ENCODE measurements at regions not wholly inside any gene's neighbourhood (a gene's known extent, or its start where the extent isn't known, plus 50 kb on each side); places are given as distances from the start of the nearest gene placed in this dataset.

GRCh38 chr13:26977541-26977940 lies 194.1 kb downstream of the USP12 start:
- H3K27me3 ChIP-seq, result no peaks in the 10 kb centered on the region
- intact Hi-C loops (cut with DNase I; ENCODE audit: low total_unique reads) (no loop called here), in situ Hi-C loops (cut with MboI; ENCODE audit: low pct_ligation_motif_present in 1 of 4, low pct_unique_long_range_greater_than_20kb in 1 of 4, low sequenced_read_pairs in 3 of 4) (loop anchor here in 2 of 4 donors (25.0 kb wide), 4 partner anchors 185 to 1010 kb away; partner anchors contain the start of genes RASL11A (in 1 of the 2), RPL21 (in 1 of the 2), URAD (in 1 of the 2) and USP12 (in 1 of the 2))
- no peak for DNase-seq
- no peak overlapping the region for H3K4me3 ChIP-seq
- TF ChIP-seq CTCF (IDR thresholded peaks at IDR 0.05) (no peak), POLR2A (IDR thresholded peaks at IDR 0.05) (no peak), EP300 (IDR thresholded peaks at IDR 0.05; ENCODE audit: low read depth) (no peak), POLR2AphosphoS5 (IDR thresholded peaks at IDR 0.05) (no peak)
- no peaks in the 10 kb centered on the region for H3K9me3 ChIP-seq
- 51% methylated on average over 11 of the region's 11 CpGs; no CpG with 5 or more reads in 1 of the 2 donors for WGBS, 2 donors (ENCODE audit: low coverage in 1 of 2)
- peaks cover 8 to 58% (median 37%) of the 10 kb centered on the region in 4 donors for H3K4me1 ChIP-seq
- no peaks in the 10 kb centered on the region for H3K36me3 ChIP-seq
- peak overlapping the region; percentile 73 to 91 (median 81) for H3K27ac ChIP-seq

GRCh38 chr13:26976313-26976712 lies 195.3 kb downstream of the USP12 start:
- H3K27me3 ChIP-seq, result no peaks in the 10 kb centered on the region
- no peak for DNase-seq
- H3K36me3 ChIP-seq, result no peaks in the 10 kb centered on the region
- peak overlapping the region in 3 of 4 donors; percentile 1 to 30 (median 21) for H3K27ac ChIP-seq
- H3K4me1 ChIP-seq, result peaks cover 8 to 57% (median 36%) of the 10 kb centered on the region in 4 donors
- no peaks in the 10 kb centered on the region for H3K9me3 ChIP-seq
- in situ Hi-C loops (cut with MboI; ENCODE audit: low pct_ligation_motif_present in 1 of 4, low pct_unique_long_range_greater_than_20kb in 1 of 4, low sequenced_read_pairs in 3 of 4), result loop anchor here in 2 of 4 donors (25.0 kb wide), 4 partner anchors 186 to 1011 kb away; partner anchors contain the start of genes RASL11A (in 1 of the 2), RPL21 (in 1 of the 2), URAD (in 1 of the 2) and USP12 (in 1 of the 2)
- no peak for TF ChIP-seq POLR2A (IDR thresholded peaks at IDR 0.05)
- no peak for TF ChIP-seq EP300 (IDR thresholded peaks at IDR 0.05; ENCODE audit: low read depth)
- no peak for TF ChIP-seq CTCF (IDR thresholded peaks at IDR 0.05)
- TF ChIP-seq POLR2AphosphoS5 (IDR thresholded peaks at IDR 0.05), result no peak
- intact Hi-C loops (cut with DNase I; ENCODE audit: low total_unique reads), result no loop called here
- WGBS, 2 donors (ENCODE audit: low coverage in 1 of 2), result 84% methylated on average over 1 of the region's 1 CpG; no CpG with 5 or more reads in 1 of the 2 donors
- no peak overlapping the region for H3K4me3 ChIP-seq

- Histone ChIP-seq H3K27ac (no peak overlapping the region), H3K4me1 (peaks cover 0 to 55% (median 26%) of the 10 kb centered on the region in 4 donors), H3K27me3 (no peaks in the 10 kb centered on the region), H3K9me3 (no peaks in the 10 kb centered on the region), H3K4me3 (no peak overlapping the region), H3K36me3 (no peaks in the 10 kb centered on the region)
- in situ Hi-C loops (cut with MboI; ENCODE audit: low pct_ligation_motif_present in 1 of 4, low pct_unique_long_range_greater_than_20kb in 1 of 4, low sequenced_read_pairs in 3 of 4), result no loop called here
- no peak for TF ChIP-seq POLR2AphosphoS5 (IDR thresholded peaks at IDR 0.05)
- TF ChIP-seq EP300 (IDR thresholded peaks at IDR 0.05; ENCODE audit: low read depth), result no peak
- TF ChIP-seq CTCF (IDR thresholded peaks at IDR 0.05), result no peak
- no peak for TF ChIP-seq POLR2A (IDR thresholded peaks at IDR 0.05)
- intact Hi-C loops (cut with DNase I; ENCODE audit: low total_unique reads), result no loop called here
- DNase-seq, result no peak
- 81% methylated on average over 4 of the region's 4 CpGs; no CpG with 5 or more reads in 1 of the 2 donors for WGBS, 2 donors (ENCODE audit: low coverage in 1 of 2)
Measured at GRCh38 chr13:26973946-26974345, 197.7 kb downstream of the USP12 start.

- WGBS, 2 donors (ENCODE audit: low coverage in 1 of 2), result 78 to 100% methylated on average over 3 to 6 of the region's 6 CpGs
- peaks cover 2 to 55% (median 24%) of the 10 kb centered on the region in 4 donors for H3K4me1 ChIP-seq
- DNase-seq, result no peak
- H3K27me3 ChIP-seq, result no peaks in the 10 kb centered on the region
- H3K4me3 ChIP-seq, result no peak overlapping the region
- H3K36me3 ChIP-seq, result no peaks in the 10 kb centered on the region
- no peaks in the 10 kb centered on the region for H3K9me3 ChIP-seq
- intact Hi-C loops (cut with DNase I; ENCODE audit: low total_unique reads) (no loop called here), in situ Hi-C loops (cut with MboI; ENCODE audit: low pct_ligation_motif_present in 1 of 4, low pct_unique_long_range_greater_than_20kb in 1 of 4, low sequenced_read_pairs in 3 of 4) (no loop called here)
- TF ChIP-seq EP300 (IDR thresholded peaks at IDR 0.05; ENCODE audit: low read depth) (no peak), POLR2AphosphoS5 (IDR thresholded peaks at IDR 0.05) (no peak), POLR2A (IDR thresholded peaks at IDR 0.05) (no peak), CTCF (IDR thresholded peaks at IDR 0.05) (no peak)
- H3K27ac ChIP-seq, result no peak overlapping the region
Measured at GRCh38 chr13:26973295-26973694, 198.3 kb downstream of the USP12 start.

All from transverse colon (tissue), 4 donors.